ENCODE measurements at regions not wholly inside any gene's neighbourhood (a gene's known extent, or its start where the extent isn't known, plus 50 kb on each side); places are given as distances from the start of the nearest gene placed in this dataset.
"Not testable (repeated sequence)": the region's sequence is repeated elsewhere in the genome, so short reads cannot be mapped to it uniquely, and the experiment has no call there.

DNA sequence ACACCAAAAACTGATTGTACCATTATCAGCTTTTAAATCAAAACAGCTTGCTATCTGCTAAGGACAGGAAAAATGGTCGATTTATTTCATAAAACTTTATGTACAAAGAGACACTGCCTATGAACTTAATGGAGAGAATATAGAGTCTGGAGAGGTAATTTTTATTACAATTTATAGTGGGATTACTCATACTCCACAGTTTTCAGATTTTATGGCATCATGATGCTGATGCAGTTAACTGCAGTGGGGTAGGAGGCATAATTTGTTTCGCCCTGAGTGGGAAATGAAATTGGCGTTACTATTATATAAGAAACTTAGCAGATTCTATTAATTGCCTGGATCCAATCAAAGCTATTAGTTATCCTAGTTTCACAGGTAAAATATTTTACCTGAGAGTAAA is 301.4 kb downstream of the KLF12 start:
- no peak for DNase-seq

DNA sequence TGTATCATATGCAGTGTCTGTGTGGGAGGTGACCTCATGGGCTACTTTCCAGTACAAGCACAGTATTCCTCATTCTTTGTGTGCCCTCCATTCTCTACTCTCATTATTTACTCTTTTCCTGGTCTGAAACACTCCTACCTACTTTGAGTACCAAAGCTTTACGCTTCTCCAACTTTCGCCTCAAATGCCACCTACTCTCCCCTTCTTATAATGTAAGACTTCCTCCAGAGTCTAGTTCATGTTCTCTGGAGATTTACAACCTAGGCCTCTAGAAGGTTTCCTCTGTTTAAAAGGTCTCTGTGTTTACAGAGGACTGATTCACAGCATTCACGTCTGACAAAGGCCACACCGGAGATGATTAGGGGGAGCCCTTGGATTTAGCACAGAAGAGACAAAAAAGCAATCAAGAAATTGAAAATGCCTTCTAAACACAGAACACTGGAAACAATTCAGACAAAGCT is 302.0 kb downstream of the KLF12 start:
- DNase-seq, result no peak

DNA sequence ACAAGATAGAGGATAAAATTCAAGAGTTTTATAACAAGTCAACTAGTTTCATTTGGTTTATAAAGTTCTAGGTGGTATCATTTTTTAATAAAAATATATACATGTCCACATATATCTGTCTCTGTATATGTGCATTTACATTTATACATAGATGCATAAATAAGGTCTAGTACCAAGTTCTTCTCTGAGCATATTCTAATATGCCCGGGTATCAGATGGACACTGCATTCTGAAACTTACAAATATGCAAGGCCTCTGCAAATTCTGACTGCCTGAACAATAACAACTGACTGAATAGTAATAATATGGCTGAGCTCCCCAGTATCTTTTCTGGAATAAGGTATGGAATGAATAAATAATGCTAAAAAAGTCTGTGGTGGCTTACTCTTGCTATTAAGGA is 304.8 kb downstream of the KLF12 start:
- DNase-seq, result no peak

DNA sequence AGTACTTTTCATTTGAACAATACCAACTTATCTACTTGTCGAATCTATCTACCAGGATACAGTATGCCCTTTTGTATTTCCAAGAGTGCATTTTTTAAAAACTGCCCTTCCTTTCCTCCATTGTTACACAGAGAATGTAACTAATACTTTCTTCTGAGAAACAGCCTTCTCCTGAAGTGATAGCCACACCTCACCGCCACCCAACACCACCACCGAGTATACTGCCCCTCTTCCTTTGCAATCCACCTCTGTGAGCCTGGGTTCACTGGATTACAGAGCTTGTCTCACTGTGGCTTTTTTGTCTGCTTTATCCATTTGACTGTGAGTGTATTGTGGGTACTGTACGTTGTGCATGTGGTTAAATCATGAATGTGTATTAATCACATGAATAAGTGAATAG is 305.4 kb downstream of the KLF12 start:
- DNase-seq, result no peak

DNA sequence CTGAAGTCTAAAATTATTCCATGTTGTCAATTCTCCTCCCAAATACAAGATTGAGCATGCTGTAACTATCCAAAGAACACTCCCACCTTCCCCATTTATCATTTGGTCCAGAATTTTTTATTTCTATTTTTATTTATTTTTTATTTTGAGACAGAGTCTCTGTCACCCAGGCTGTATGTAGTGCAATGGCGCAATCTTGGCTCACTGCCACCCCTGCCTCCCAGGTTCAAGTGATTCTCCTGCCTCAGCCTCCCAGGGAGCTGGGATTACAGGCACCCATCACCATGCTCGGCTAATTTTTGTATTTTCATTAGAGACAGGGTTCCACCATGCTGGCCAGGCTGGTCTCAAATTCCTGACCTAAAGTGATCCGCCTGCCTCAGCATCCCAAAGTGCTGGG is 306.8 kb downstream of the KLF12 start:
- DNase-seq, result no peak

DNA sequence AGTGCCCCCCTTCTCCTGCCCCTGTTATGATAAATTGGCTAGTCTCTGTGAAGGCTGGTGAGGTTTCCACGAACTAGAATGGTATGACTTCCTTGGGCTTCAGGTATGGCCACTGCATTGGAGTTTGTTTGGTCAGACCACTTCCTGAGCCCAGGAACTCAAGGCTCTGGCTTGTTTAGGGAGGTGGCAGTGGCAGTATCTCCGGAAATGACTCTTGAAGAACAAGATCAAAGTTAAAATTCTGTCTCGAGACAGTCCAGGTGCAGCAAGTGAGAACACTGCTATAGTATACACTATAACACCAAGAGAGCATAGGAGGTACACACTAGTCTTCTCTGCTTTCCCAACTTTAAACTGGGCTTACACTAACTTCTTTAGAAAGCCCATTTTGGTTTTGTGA is 309.1 kb downstream of the KLF12 start:
- DNase-seq, result no peak

DNA sequence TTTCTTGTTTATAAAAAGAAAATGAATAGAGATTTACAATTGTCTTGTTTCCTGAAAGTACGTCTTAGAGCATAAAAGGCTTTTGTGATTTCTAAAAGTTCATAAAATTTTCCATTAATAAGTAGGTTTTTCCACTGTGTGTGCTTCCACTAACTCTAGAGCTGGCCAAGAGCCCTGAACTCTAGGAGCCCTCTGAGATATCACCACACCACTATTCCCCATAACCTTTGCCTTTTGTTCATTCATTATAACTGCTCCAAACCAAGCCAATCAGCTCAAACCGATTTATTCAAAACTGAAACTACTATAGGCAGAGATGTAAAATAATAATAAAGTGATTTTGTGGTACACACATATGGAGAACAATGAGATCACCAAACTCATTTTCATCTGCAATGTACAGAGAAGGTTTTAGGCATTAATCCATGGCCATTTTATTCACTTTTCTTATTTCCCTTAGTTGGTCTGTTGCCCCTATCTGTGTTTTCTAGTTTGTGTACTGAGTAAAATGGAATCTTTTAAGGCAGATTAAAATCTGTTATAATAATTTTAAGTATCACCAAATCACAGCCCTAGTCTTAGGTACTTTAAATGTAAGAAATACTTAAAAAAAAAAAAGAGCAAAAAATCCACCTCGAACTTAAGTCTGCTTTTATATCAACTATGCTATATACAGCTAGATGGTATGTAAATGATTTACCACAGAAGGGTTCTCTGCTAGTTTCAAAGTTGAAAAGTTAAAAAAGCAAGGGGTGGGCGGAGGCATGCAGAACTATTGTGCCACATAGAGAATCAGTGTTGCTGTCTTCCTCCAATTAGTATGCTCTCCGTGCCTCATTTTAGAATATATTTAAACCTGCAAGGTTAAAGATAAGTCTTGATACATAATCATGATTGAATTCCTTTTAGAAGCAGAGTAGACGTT is 311.3 kb downstream of the KLF12 start:
- DNase-seq, result no peak

DNA sequence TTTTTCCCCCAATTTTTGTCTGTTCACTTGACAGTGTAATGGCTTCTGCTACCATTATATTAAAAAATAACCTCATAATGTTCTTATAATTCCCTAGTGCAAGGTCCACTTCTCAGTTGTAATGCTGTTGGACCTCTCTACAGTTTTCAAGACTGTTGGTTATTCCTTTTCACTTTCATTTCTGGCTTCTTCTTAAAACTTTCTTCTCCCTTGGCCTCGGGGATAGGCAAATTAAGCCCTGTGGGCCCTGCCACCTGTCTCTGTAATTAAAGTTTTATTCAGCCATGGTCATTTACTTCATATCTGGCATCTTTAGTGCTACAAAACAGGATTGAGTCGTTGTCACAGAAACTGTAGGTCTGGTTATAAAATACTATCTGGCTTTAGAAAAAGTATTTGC is 313.5 kb downstream of the KLF12 start:
- no peak for DNase-seq

DNA sequence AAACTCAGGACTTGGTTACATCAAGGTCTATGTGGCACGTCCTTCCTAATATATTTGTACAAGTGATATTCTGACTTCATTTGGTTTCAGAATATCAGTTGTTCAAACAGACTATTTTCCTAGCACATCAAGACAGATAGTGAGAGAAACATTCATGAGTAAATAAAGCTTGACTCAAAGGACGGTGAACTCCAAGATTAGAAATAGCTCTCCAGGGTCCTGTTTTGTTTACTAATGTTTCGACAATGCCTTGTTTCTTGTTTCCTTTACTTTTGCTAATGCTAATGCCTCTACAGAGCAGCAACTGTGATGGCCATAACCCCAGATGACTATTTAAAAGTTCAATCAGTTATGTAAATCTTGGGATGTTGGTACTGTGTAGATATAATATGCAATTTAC is 313.9 kb downstream of the KLF12 start:
- no peak for DNase-seq

DNA sequence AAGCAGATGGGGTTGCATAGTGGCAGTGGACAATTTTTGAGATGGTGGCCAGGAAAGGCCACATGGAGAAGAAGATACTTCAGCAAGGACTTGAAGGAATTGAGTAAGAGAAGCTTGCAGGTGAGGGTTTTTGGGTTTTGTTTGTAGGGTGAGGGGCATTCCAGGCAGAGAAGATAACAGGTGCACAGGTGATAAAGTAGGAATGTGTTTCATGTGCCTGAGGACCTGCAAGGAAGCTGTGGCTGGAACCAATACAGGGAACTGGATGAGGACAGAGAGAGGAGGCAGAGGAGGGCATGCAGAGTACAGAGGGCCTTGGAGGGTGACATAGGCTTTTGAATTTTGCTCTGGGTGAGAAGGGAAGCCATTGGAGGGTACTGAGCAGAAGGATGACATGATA is 314.5 kb downstream of the KLF12 start:
- DNase-seq, result no peak

DNA sequence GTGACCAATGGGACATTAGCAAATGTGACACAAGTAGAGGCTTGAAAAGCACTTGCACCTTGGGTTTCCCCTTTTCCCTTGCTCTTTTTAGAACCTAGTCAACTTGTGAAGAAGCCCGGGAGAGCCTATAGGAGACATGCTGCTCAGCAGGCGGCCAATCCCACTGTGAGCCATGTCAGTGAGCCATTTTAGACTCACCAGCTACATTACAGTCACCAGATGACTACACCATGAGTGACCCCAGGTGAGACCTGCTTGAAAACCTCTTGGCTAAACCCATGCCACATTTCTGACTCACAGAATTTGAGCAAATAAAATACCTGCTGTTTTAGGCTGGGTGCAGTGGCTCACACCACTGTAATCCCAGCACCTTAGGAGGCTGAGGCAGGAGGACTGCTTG is 317.5 kb downstream of the KLF12 start:
- DNase-seq, result no peak

DNA sequence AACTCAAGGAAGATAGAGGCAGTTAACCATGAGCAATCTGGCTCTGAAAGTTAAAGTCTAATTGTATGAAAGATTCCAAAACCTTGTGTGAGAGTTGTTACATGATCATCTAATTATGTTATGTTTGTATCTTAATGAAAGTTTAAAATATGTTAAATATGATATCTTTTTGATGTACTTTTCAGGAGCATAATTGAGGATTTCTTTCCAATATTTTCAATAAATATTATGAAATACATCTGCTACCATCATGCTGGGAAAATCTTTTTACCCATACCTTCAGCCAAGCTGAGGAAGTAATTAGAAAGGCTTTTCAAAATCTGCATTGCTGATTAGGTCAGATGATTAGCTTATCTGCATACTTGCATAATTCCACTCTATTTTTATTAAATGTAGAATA is 318.4 kb downstream of the KLF12 start:
- DNase-seq, result no peak

DNA sequence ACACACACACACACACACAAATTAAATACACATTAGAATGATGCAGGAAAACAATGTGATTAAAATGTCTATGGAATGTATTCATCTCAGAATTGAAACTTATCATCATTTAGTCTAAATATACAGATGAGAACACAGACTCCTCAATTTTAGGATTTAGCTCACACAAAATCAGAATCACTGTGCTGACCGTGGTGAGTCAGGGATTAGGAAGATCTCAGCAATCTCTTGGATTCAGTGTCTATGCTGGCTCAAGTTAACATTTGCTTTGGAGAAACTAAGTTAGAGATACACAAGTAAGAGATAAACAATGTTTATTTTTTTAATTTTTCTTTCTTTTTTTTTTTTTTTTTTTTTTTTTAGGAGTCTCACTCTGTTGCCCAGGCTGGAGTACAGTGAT is 323.6 kb downstream of the KLF12 start:
- DNase-seq, result no peak

DNA sequence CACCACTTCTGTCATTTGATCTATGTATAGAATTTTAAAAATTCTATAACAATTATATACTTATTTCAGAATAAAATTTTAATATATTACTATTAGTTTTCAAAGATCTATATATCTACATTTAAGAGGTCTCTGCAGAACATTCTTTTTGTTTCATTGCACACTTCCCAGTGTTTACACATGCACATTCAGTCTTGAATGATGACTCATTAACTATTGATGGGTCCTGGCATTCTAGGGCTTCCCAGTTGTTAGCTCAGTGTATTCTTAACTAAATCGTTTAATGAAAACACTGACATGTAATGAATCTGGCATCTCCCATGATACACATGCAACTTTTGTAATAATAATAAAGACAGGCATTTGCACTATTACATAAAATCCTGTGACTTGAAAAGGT is 324.6 kb downstream of the KLF12 start:
- no peak for DNase-seq

DNA sequence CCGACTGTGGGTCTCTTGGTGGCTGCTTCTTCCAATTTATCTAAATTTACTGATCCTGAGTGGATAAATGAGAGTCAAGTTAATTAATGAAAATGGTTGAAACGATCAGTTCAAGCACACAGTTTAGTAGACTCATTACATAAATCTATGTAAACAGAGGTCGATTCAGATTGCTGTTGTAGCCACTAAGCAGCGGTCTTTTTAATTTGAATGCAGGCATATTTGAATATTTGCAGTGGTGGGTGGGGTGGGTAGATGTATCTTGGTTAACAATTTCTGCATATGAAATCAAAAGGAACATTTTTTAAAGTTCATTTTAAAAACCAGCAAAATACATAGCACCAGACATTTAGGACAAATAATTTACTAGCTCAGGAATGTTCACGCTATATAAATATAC is 325.9 kb downstream of the KLF12 start:
- no peak for DNase-seq

DNA sequence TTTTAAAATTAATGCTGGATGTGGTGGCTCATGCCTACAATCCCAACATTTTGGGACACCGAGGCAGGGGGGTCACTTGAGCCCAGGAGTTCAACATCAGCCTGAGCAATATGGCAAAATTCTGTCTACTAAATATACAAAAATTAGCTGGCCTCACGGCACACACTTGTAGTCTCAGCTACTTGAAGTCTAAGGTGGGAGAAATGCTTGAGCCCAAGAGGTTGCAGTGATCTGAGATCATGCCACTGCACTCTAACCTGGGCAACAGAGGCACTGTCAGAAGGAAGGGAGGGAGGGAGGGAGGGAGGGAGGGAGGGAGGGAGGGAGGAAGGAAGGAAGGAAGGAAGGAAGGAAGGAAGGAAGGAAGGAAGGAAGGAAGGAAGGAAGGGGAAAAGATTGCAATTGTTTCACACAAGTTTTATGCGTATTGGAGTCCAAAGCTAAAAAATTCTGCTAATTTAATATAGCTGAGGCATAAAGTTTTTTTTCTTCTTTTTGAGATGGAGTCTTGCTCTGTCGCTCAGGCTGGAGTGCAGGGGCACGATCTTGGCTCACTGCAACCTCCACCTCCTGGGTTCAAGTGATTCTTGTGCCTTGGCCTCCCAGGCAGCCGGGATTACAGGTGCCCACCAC is 328.8 kb downstream of the KLF12 start:
- not testable (repeated sequence) for DNase-seq

DNA sequence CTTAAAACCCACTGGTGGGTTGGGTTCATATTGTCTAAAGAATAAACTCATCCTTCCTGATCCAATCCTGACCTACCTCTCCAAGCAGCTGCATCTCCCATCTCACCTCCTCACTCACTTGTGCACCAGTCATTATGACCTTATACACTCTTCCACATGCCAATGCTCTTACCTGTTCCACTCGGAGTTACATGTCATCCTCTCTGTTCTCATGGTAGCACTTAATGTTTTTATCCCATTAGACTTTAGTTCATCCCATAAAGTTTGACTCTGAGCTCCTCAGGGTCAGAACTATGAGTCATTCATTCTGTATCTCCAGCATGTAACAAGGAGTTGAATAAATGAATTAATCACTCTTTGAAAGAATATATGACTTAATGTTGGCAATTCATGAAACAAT is 330.2 kb downstream of the KLF12 start:
- DNase-seq, result no peak

DNA sequence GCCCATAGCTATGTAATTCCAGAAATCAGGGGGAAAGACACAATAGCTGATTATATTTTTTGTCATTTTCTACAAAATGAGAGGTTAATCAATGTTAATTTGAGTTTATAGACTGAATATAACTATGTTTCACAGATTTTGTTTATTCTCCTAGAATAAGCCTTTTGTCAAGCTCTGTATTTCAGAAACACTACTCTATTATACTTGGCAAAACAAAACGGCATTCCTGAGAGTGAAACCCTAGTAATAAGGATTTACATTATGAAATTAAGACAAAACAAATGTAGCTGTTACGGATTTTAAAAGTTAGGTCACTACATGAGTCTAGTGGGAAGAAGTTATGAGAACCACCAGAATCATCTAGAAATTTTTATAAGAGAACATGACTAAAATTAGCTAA is 334.2 kb downstream of the KLF12 start:
- DNase-seq, result no peak

DNA sequence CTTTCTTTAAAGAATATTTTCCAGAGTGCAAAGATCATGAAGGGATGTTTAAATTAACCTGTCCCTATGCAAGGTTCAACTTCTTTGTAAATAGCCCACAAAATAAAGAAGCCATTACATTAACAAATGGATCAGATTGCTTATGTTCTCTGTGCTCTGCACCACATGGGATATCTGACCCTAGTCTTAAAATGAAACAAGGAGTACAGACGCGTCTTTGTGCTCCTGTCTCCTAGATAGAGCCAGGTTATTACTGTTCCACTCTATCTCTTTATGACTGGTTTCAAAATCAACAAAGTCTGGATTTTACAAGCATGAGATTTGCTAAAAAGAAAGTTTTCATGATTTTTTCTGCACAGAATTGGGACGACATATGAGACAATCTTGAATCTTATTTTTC is 339.4 kb downstream of the KLF12 start:
- no peak for DNase-seq

DNA sequence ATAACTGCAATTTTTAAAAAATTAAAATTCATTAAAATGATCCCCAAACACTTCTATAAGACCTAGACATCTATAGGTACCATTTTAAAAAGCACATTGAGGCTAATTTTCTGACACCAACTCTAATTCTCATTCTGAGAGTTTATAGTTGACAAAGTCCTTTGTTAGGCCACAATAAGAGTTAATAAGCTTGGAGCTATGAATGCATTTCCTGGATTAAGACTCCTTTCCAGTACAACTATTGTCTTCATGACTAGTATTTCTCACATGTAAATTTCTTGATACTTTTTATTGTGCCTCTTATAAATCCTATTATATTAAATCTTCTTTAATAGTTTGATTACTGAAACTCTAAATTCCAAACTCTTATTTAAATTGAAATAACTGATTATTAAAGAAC is 340.8 kb downstream of the KLF12 start:
- DNase-seq, result no peak

DNA sequence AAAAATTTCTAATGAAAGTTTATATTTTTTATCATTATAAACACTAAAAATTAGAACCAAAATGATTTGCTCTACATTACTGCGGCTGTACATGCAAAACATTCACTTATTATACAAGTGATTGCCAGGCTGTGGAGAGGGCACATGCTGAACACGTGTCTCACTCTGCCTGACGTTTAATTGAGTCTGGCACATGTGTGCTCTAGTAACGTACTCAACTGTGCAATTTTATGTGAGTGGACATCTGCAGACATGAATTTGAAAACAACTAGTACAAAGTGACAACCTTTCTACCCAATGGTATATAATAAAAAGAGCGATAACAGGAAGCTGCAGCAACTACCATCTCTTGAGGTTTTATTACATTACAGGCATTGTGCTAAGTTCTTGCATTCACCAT is 341.4 kb downstream of the KLF12 start:
- no peak for DNase-seq

DNA sequence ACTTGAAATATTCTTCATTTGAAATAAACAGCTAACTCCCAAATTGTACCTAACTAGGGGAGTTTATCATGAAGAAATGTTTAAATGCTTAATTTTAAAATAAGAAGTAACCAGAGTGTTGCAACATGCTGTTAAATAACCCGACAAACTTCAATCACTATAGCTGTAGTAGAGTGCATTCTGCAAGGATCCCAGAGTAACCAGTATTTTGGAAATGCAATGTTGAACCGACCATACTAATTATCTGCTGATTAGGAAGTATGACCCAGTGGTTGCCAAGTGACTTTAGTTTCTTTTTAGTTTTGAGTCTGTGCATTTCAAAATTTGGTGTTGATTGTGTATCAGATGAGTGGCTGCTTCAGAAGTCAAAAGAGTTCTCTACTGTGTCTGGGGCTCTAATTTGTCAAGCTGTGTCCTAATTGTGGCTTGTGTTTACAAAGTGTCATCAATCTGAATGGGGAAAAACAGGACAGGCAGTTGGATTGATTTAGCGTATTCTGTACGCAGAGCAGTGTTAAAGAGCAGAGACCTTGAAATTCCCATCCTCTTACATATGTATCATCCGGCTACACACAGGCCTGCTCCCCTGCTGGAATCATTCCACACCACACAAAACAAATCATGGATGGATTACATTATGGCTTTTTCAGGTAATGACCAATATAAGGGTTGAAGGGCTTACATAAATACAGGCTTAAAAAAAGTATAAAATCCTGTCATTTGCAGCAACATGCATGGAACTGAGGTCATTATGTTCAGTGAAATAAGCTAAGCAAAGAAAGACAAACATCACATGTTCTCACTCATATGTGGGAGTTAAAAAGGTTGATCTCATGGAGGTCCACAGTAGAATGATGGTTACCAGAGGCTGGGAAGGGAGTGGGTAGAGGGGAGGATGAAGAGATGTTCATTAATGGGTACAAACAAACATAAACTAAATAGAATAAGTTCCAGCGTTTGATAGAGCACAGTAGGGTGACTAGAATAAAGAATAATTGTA is 351.5 kb downstream of the KLF12 start:
- DNase-seq, result no peak

DNA sequence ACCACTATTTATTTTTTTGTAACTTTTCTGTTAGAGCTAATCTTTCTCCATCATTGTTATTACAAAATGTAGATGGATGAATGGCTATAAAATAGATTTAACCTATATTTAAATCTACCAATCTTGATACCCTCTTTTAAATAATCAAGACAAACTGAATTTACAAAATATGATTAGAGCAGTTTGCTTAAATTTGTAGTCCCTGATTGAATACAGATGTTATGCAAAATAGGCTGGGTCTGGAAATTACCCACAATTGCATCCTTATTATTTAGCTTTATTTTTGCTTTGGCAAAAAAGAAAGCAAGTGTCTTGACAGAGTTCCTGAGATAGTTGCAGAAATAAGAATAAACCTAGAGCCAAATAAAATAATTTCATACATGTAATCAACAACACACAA is 352.8 kb downstream of the KLF12 start:
- no peak for DNase-seq
